KBM-7 (cell line): ENCODE measurements at regions not wholly inside any gene's neighbourhood (a gene's known extent, or its start where the extent isn't known, plus 50 kb on each side); places are given as distances from the start of the nearest gene placed in this dataset.

Source experiments
- DNase-seq: peaks from one replicate; pipeline ENCODE4 v3.0.0-alpha.2; 2015
- in situ Hi-C: fragments of 300-500 bp; cut with MboI; formaldehyde crosslinking; loops from 2 replicates; pipeline ENCODE4 v1.14.3; 2020; ENCODE audit warnings: low sequenced_read_pairs, low pct_unique_long_range_greater_than_20kb, mixed read lengths

DNA sequence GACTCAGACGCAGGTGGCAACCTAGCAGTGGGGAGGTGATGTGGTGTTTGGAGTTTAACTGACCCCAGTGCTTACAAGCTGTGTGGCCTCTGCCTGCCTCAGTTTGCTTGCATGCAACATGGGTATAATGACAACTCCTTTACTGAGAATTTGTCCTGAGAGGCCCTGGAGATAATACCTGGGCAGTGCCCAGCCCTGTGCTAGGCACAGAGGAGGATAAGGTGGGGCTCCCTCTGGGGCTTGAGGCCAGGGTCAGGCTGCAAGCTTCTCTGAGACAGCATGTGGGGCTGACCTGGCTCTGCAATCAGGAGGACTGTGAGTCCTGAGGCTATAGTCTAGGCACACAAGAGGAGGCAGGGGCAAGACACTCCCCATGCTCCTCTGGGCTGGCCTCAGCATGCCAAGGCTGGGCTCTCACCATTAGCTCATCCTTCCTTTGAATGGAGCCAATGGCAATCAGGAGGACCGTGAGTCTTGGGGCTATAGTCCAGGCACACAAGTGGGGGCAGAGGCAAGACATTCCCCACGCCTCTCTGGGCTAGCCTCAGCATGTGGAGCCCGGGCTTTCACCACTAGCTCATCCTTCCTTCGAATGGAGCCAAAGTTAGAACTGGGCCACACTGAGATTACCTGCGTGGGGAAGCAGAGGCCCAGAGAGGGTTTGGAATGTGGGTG lies 147.9 kb downstream of the RPS24 start:
- in situ Hi-C loops: no loop called here
- DNase-seq: no peak

DNA sequence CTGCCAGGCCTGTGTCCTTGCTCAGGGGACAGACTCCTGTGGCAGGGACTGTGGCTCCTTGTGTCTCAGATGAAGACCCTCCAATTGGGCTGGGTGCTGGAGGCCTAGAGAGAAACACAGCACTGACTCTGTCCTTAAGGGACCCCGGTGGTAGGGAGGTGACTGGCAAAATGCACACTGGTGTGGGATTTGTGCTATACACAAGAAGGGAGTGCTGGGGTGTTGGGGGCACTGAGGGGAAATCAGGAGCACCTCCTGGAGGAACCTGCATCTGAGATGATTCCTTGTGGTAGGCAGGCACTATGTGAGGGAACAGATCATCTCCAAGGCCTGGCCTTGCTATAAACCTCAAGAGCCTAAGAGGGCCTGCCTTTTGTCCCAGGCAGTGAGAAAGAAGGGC lies 149.2 kb downstream of the RPS24 start:
- DNase-seq: no peak
- in situ Hi-C loops: no loop called here

DNA sequence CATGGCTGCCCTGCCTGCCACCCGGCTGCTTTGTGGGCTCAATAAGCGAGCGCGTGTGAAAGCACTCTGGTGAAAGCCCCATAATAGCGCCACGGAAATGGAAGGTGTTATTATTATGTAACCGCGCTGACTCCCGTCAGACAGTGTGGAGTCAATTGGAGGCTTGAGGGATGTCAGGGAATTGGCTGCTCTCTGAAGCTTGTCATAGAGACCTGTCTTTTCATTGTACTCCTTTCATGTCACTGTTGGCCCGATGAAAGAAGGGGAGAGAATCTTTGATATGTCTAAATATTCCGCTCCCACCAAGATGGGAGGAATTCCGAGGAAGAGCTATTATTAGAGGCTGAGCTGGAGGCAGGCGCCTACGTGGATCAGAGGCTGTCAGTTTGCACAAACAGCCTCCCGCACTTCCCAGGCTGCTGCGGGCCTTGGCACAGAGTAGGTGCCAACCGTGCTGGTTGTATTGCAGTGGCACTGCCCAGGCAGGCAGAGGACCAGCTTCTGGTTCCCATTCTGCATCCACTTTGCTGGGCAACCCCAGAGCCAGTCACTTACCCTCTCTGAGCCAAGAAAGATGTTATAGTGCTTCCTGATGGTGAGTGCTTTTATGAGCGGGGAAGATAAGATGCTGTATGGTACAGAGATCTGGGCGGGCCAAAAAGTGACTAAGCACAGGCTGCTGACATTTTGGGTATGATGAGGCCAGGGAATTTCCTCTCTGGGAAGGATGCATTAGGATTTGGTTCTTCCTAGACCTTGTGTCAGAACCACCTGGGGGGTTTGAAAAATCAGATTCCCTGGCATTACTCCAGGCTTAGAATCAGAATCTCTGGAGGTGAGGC lies 151.4 kb downstream of the RPS24 start:
- in situ Hi-C loops: no loop called here
- no peak for DNase-seq

DNA sequence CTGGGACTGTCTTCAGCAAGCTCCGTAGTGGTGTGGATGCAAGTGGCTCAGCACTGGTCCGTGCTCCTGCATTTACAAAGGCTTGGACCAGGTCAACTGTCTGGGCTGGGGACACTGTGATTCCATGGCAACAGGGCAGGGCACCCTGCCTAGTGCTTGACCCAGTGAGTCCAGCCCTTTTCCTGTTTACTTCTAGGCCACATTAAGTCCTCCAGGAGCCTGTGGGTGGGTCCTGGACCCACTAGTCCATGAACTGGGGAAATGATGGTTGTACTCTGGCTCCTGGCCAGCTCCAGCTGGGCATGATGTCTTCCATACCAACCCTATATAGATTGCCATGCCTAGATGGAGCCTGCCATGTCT lies 152.0 kb downstream of the RPS24 start:
- in situ Hi-C loops: no loop called here
- DNase-seq: no peak

DNA sequence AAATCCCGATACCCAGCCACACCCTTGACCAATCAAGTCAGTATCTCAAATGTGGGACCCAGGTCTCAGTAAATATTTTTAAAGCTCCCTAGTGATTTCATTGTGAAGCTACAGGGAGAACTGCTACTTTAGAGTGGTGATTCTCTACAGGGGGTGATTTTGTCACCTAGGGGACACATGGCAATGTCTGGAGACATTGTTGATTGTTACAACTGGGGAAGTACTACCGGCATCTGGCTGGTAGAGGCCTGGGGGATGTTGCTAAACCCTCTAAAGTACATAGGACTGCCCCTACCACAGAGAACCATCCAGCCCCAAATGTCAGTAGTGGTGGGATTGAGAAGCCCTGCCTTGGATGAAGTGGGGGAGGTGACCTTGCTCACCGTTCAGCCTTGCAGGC lies 152.9 kb downstream of the RPS24 start:
- no peak for DNase-seq
- in situ Hi-C loops: no loop called here

DNA sequence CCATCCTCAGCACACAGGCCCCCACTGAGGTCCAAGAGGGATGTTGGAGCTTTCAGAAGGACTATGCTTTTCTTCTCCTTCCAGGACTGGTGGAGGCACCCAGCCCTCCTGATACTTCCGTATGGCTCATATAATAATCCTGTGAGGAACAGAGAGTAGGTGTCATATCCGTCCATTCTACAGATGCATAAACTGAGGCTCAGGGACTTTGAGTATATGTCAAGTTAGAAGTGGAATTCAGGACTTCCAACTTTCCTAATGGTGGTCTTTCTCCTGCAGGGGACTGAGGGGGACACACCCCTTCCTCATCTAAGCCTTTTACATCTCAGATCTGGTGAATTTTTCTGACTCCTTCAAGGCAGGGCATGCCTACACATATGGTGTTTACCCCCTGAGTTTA lies 153.7 kb downstream of the RPS24 start:
- DNase-seq: no peak
- in situ Hi-C loops: no loop called here

DNA sequence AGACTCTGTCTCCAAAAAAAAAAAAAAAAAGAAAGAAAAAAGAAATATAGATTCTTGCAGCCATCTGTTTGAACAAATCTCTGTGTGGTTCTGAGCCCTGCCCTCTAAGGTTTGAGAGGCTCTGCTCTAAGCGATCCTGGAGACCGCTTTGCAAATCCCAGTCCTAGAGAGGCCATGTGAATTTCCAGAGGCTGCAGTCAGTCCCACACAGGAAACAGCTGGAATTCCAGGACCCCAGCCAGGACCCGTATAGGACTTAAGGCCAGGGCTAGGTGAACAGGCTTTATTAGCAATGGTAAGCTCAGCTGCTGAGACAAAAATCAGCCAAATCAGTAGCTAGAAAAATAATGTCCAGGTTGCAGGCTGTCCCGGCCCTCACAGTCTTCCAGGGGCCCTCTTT lies 154.8 kb downstream of the RPS24 start:
- in situ Hi-C loops: no loop called here
- no peak for DNase-seq

DNA sequence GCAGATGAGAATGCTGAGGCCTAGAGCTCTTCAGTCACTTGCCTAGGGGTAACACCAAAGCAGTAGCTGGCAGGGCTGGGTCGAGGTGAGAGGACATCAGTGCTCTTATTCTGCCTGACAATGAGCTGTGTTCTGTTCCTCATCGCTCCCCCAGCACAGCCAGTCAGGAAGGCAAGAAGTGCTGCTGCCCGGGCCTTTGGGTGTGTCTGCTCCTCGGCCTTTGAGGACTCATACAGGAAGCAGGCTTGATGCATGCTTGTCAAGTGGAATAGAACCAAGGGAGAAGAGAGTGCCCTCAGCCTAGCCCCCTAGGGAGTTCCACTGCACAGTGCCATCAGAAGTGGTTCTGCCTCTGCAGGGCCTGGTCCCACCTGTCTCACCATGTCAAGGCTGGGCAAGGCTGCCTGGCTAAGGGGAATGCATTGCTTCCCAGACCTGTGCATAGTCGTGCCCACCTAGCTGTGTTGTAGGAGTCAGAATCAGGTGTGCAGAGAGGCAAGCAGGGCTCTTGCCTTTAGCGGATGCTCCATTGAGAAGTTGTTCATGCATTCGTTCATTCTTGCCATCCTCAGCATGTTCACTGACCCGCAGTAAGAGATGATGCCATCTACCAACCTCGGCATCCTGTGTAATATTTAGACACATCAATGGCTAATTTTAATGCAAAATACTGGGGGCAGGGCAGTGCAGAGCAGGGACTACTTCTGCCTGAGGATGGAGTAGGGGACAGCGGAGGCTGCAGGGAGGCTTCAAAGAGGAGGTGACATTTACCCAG lies 156.6 kb downstream of the RPS24 start:
- no peak for DNase-seq
- in situ Hi-C loops: no loop called here

DNA sequence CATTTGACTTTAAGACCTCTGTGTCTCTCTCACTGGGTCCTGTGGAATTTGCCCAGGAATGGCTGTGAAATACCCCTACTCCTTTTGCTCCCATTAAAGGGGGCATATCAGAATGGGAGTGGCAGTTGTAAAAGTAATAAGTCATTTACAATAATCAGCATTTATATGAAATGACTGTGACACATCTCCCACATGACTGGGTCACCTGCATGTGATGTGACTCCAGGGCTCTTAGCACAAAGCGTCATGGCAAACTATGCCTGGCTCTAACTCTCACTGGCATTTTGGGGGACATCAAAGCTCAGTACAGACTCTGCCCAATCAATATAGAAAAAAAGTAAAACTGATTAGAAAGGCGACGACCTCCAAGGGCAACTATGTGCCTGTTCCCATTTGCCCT lies 157.6 kb downstream of the RPS24 start:
- DNase-seq: no peak
- in situ Hi-C loops: no loop called here

DNA sequence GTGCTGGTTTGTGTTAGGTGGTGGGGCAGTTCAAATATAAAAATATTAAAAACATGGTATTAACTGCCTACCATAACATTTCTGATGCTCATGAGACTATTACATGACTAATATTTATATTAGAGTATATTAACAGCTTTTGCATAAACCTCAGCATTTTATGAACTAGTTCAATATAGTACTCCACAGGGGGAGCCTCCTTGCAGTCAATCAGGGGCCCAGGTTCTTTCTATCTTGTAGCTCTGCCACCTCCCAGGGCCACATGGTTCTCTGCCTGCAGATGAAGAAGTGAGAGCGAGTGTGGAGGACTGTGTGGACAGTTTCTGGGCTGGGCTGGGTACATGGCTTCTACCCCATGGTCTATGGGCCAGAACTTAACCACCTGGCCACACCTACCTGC lies 159.5 kb downstream of the RPS24 start:
- no peak for DNase-seq
- in situ Hi-C loops: no loop called here

DNA sequence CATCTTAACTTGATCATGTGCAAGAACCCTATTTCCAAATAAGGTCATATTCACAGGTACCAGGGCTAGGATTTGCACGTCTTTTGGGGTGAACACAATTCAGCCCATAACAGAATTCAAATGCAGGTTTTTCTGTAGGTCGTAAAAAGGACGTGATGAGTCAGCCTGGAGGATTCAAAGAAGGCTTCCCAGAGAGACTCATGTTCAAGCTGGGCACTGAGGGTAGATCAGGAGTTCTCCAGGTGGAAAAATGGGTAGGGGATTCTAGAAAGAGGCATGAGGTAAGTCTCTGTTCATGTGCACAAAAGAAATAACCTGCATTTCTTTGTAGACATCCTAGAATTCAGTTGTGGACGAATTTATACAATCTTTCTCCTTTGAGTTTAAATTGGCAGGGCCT lies 160.4 kb downstream of the RPS24 start:
- DNase-seq: no peak
- in situ Hi-C loops: no loop called here

DNA sequence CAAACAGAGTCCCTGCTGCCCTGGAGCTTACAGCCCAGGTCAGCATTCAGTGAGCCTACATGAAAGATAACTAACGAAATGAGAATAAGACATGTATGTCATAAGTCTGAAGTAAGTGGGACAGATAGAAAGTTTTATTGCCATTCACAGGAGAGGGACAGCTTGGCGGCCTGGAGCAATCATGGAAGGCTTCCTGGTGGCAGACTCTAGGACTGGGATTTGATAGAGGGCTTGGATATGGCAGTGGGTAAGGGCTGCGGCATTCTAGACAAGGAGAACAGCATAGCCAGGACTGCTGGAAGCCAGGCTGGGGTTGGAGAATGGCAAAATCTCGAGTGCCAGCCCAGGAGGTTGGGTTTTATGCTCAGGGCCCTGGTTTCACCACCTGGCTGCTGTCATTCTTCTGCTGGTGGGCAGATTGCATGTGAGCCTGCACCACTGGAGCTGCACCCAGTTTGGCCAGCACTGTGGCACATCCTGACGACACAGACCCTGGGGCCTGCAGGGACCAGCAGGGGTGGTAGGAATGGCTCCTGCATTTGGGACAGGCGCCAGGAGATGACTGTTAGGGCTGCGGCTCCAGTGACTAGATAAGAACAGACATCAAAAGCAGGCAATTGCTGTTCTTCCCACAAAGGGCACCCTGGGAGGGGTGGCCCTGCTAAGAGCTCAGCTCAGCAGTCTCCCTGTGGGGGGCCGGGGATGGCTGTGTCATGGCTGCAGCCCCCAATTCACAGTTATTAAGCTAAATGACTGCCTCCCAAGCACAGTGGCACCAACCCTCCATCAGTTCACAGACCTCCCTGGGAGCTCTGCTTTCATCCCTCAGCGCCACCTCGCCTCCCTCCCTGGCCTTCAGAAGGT lies 161.1 kb downstream of the RPS24 start:
- in situ Hi-C loops: no loop called here
- DNase-seq: no peak

DNA sequence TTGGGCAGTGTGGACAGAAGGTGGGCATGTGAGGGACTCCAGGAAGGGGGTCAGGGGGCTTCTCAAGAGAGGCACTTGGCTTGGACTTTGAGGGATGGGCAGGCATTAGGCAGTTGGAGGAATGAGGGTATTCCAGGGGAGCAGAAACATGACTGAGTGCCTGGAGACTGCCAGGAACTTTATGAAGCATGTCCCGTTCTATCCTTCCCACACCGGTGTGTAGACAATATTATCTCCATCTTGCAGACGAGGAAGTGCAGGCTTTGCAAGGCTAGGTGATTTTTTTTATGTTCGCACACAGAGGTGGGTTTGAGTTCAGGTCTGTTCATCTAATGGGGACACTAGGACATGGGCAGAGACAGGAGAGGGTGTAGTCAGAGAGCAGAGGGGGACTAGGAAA lies 162.7 kb downstream of the RPS24 start:
- DNase-seq: no peak
- in situ Hi-C loops: no loop called here

DNA sequence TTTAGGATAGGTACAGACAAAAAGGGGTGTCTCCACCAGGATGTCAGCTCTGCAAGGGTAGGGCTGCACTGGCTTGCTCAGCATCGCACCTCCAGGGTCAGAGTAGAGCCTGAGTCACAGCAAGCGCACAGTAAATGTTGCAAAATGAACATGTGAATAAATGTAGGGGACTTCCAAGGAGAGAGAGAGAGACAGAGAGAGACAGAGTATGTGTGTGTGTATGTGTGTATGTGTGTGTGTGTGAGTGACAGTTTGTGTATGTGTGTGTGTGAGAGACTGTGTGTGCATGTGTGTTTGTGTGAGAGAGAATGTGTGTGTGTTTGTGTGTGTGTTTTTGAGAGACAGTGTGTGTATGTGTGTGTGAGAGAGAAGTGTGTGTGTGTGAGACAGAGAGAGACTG lies 163.3 kb downstream of the RPS24 start:
- no peak for DNase-seq
- in situ Hi-C loops: no loop called here

DNA sequence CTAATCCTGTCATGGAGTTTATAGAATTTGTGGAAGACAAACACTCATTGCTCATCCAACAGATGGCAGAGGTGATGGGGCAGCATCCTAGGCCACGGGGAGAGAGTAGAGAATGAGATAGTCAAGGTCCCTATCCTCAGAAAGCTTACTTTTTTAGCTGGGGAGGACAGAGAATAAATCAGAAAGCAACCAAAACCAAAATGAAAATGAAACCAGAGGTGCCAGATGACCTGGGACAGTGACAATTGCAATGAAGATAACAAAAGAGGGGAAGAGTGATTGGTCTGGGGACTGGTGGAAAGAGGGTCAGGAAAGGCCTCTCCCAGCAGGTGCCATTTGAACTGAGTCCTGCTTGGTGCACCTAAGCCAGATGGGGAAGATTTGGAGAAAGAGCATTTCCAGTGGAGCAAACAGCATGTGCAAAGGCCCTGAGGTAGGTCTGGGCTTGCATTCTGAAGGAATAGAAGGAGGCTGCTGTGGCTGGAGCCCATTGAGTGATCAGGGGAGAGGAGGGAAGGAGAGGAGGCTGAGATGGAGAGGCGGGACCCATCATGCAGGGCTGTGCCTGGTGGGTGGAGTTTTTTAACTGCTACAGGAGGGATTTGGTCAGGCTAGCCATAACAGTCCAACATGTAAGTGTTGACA lies 164.1 kb downstream of the RPS24 start:
- DNase-seq: no peak
- in situ Hi-C loops: no loop called here

DNA sequence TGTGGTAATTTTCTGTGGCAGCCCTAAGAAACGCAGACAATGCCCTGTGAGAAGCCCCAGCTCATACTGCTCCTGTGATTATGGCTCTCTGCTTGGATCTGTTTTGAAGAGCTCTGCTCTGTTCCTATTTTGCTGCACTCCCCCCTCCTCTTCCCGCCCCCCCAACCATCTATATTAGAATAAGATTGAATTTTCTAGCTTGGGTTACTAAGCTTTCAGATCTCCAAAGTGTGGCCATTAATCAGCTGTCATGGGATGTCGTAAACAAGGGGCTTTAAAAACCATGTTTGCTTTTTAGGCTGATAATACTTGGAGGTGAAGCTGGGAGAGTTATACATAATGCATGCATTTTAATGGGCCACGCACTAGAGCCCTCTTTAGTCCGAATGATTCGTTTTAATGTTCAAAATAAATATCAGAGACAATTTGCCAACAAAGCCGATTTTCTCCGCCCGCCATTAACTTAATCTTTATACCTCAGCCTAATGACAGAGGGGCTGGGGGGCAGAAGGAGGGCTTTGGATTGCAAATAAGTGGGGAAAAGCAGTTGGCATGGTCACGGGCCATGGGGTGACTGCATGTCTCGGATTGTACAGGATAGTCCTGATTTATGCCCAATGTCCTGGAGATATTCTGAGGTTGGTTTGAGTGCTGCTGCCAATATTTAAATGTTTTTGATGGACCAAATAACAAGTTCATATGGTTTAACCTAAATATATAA lies 165.5 kb downstream of the RPS24 start:
- in situ Hi-C loops: no loop called here
- DNase-seq: no peak

DNA sequence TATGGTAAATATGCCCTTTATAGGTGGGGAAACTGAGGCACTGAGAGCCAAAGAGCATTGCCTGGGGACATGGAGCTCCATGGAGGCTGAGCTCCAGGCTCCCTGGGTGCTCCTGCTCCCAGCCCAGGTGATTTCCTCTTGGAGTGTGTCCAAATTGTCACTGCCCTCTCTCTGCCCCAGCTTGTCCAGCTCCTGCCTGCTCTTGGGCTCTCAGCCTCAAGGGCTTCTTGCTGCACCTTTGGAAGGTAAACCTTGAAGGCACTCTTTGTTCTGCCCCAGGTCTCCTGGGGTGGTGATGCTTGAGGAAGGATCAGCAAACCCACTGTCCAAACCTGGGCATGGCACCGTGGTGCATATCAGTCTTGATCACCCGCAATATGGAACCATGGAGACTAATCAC lies 166.1 kb downstream of the RPS24 start:
- in situ Hi-C loops: no loop called here
- DNase-seq: no peak

DNA sequence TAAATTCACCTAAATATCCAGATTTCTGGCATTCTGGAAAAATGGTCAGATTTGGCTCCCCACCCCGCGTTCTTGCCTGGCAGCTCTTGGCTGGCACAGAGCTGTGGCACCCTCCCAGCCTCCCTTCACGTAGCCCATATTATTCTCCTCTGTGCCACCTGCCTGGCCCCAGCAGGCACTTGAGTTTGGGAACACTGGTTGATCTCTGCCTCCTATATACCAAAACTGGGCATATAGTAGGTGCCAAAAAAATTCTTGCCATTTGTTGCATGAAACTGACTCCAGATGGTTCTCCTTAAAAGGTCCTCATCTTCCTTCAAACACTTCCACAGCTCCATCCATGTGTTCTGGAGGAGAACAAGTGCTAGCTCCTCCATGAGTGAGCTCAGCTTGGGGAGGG lies 167.0 kb downstream of the RPS24 start:
- in situ Hi-C loops: no loop called here
- DNase-seq: no peak
